Fibroblast of lung (primary cell): ENCODE measurements at regions not wholly inside any gene's neighbourhood (a gene's known extent, or its start where the extent isn't known, plus 50 kb on each side); places are given as distances from the start of the nearest gene placed in this dataset.

Experiments used
- DNase-seq, 2 donors: peaks; one replicate each; pipeline versions ENCODE4 v3.0.0 to v3.0.0-alpha.2; 2010; ENCODE audit warnings: low read depth in 2 of 2
- H2AFZ ChIP-seq: 2 replicates; pipeline ENCODE4 v1.5.1; 2012; ENCODE audit warnings: low read length, control low read depth, inconsistent platforms
- H3K27ac ChIP-seq: 2 replicates; pipeline ENCODE4 v1.5.1; 2011; ENCODE audit warnings: low read length, control low read depth; ENCODE audit not compliant: insufficient read depth
- H3K27me3 ChIP-seq: 2 replicates; pipeline ENCODE4 v1.5.1; 2011; ENCODE audit warnings: mild to moderate bottlenecking, low read length; ENCODE audit not compliant: control insufficient read depth, insufficient read depth
- H3K36me3 ChIP-seq: 2 replicates; pipeline ENCODE4 v1.5.1; 2011; ENCODE audit warnings: low read length; ENCODE audit not compliant: control insufficient read depth, insufficient read depth
- H3K4me1 ChIP-seq: 2 replicates; pipeline ENCODE4 v1.5.1; 2011; ENCODE audit warnings: low read length; ENCODE audit not compliant: control insufficient read depth, insufficient read depth; ENCODE audit errors: extremely low read depth
- H3K4me2 ChIP-seq: 2 replicates; pipeline ENCODE4 v1.5.1; 2011; ENCODE audit warnings: low read length, control low read depth; ENCODE audit not compliant: insufficient read depth; ENCODE audit errors: extremely low read depth
- H3K4me3 ChIP-seq, 4 experiments: fragments of 200-600 bp in 1 of 4; sonication (generic) in 1 of 4; replicated peaks in 1 of 4; 2 replicates each; pipeline ENCODE4 v1.5.1; 2011 to 2016; ENCODE audit warnings: low read length in 4 of 4, low read depth in 3 of 4, mild to moderate bottlenecking in 3 of 4, control low read depth in 2 of 4, inconsistent platforms in 1 of 4, mixed read lengths in 1 of 4; ENCODE audit not compliant: insufficient read depth in 1 of 4; ENCODE audit errors: control extremely low read depth in 1 of 4
- H3K79me2 ChIP-seq: 2 replicates; pipeline ENCODE4 v1.5.1; 2012; ENCODE audit warnings: mild to moderate bottlenecking, low read length, inconsistent platforms; ENCODE audit not compliant: control insufficient read depth, insufficient read depth
- H3K9ac ChIP-seq: 2 replicates; pipeline ENCODE4 v1.5.1; 2011; ENCODE audit warnings: mild to moderate bottlenecking, low read length, control low read depth; ENCODE audit not compliant: insufficient read depth
- H3K9me3 ChIP-seq: 2 replicates; pipeline ENCODE4 v1.5.1; 2012; ENCODE audit warnings: low read depth, low read length; ENCODE audit not compliant: control insufficient read depth, insufficient read depth
- H4K20me1 ChIP-seq: 2 replicates; pipeline ENCODE4 v1.5.1; 2011; ENCODE audit warnings: low read length; ENCODE audit not compliant: control insufficient read depth, insufficient read depth; ENCODE audit errors: extremely low read depth
- CTCF ChIP-seq, 2 donors: IDR thresholded peaks in 1 of 2; conservative IDR thresholded peaks in 1 of 2; 1 replicate in 1 of 2; 2 replicates in 1 of 2; pipeline ENCODE4 v1.5.1; 2011 to 2012; ENCODE audit warnings: low read length in 2 of 2, control low read depth in 1 of 2, inconsistent platforms in 1 of 2, low read depth in 1 of 2, mild to moderate bottlenecking in 1 of 2
- EZH2 ChIP-seq: IDR thresholded peaks from 2 replicates; pipeline ENCODE4 v1.5.1; 2012; ENCODE audit warnings: low read length, control low read depth, mild to moderate bottlenecking; ENCODE audit errors: missing control alignments

- Histone ChIP-seq H3K9me3 (no peaks in the 10 kb centered on the region), H3K27ac (no peak overlapping the region), H4K20me1 (no peaks in the 10 kb centered on the region), H3K4me1 (peaks cover 5% of the 10 kb centered on the region), H2AFZ (no peak overlapping the region), H3K79me2 (no peaks in the 10 kb centered on the region), H3K9ac (no peak overlapping the region), H3K4me3 (no peak overlapping the region), H3K4me2 (no peak overlapping the region), H3K27me3 (no peaks in the 10 kb centered on the region), H3K36me3 (no peaks in the 10 kb centered on the region)
- DNase-seq, result no peak
- TF ChIP-seq CTCF (conservative IDR thresholded peaks at IDR 0.05 in 1 of 2, IDR thresholded peaks at IDR 0.05 in 1 of 2; ENCODE audit: low read depth in 1 of 2, low read length in 2 of 2) (no peak), EZH2 (no peak)
These were observed 73.3 kb upstream of the PCSK1 start for GRCh38 chr5:96506376-96506775.

- TF ChIP-seq EZH2 (no peak), CTCF (conservative IDR thresholded peaks at IDR 0.05 in 1 of 2, IDR thresholded peaks at IDR 0.05 in 1 of 2; ENCODE audit: low read depth in 1 of 2, low read length in 2 of 2) (no peak)
- no peak overlapping the region for H3K4me3 ChIP-seq
- H3K36me3 ChIP-seq, result no peaks in the 10 kb centered on the region
- H3K9me3 ChIP-seq, result no peaks in the 10 kb centered on the region
- H4K20me1 ChIP-seq, result no peaks in the 10 kb centered on the region
- DNase-seq, result no peak
- H3K9ac ChIP-seq, result no peak overlapping the region
- H3K27me3 ChIP-seq, result no peaks in the 10 kb centered on the region
- no peak overlapping the region for H3K4me2 ChIP-seq
- no peak overlapping the region for H3K27ac ChIP-seq
- H3K79me2 ChIP-seq, result no peaks in the 10 kb centered on the region
- H3K4me1 ChIP-seq, result peaks cover 5% of the 10 kb centered on the region
- no peak overlapping the region for H2AFZ ChIP-seq
These were observed 73.9 kb upstream of the PCSK1 start for GRCh38 chr5:96506866-96507527.

DNA sequence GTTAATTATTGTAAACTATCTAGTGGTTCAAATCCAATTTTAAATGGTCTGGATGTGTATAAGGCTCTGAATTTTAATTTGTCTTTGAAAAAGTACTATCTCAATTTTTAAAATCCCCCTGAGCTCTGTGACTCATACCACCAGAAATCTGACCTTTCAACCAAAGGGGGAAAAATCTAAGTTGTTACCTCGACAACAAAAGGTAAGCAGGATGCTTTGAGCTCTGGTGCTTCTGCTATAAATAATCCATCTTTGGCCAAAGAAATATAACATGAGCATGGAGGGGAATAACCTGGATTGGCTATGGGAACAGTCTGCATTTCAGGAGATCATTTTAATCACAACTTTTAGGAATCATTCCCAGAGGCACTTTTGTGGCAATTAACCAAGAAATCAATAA lies 76.3 kb upstream of the PCSK1 start:
- Histone ChIP-seq H3K4me2 (no peak overlapping the region), H2AFZ (no peak overlapping the region), H3K36me3 (no peaks in the 10 kb centered on the region), H3K27me3 (no peaks in the 10 kb centered on the region), H3K9me3 (no peaks in the 10 kb centered on the region), H3K4me3 (no peak overlapping the region), H3K9ac (no peak overlapping the region), H3K27ac (peak overlapping the region; percentile 33), H3K4me1 (peaks cover 5% of the 10 kb centered on the region), H4K20me1 (no peaks in the 10 kb centered on the region), H3K79me2 (no peaks in the 10 kb centered on the region)
- DNase-seq, result peak in 1 of 2 donors; percentile 55
- TF ChIP-seq EZH2 (no peak), CTCF (conservative IDR thresholded peaks at IDR 0.05 in 1 of 2, IDR thresholded peaks at IDR 0.05 in 1 of 2; ENCODE audit: low read depth in 1 of 2, low read length in 2 of 2) (no peak)
